Lung (tissue), 11 donors: ENCODE measurements at regions not wholly inside any gene's neighbourhood (a gene's known extent, or its start where the extent isn't known, plus 50 kb on each side); places are given as distances from the start of the nearest gene placed in this dataset.

ENCODE experiments used
- ATAC-seq: fragments of 200-7000 bp; cut with Tn5 transposase; one replicate; pipeline ENCODE4 v1.9.1; 2020; ENCODE audit warnings: moderate number of reproducible peaks; ENCODE audit not compliant: insufficient read depth, low FRiP score
- DNase-seq, 3 donors: peaks; one replicate each; pipeline ENCODE4 v3.0.0-alpha.2; 2013 to 2017
- H3K27ac ChIP-seq, 2 donors: one replicate each; pipeline ENCODE4 v1.5.1; 2013; ENCODE audit warnings: mild to moderate bottlenecking in 2 of 2, moderate library complexity in 2 of 2, control low read depth in 1 of 2, inconsistent platforms in 1 of 2, low read depth in 1 of 2, low read length in 1 of 2
- H3K27me3 ChIP-seq, 3 donors: one replicate each; pipeline ENCODE4 v1.5.1; 2013; ENCODE audit warnings: low read length in 2 of 3; ENCODE audit not compliant: control insufficient read depth in 3 of 3, insufficient read depth in 3 of 3
- H3K36me3 ChIP-seq, 4 donors: one replicate each; pipeline ENCODE4 v1.5.1; 2013; ENCODE audit warnings: low read length in 4 of 4, mild to moderate bottlenecking in 1 of 4, moderate library complexity in 1 of 4; ENCODE audit not compliant: control insufficient read depth in 4 of 4, insufficient read depth in 4 of 4
- H3K4me1 ChIP-seq, 5 donors: one replicate each; pipeline ENCODE4 v1.5.1; 2013; ENCODE audit warnings: low read length in 5 of 5, mild to moderate bottlenecking in 2 of 5, moderate library complexity in 1 of 5; ENCODE audit not compliant: control insufficient read depth in 5 of 5, insufficient read depth in 5 of 5
- H3K4me3 ChIP-seq: one replicate; pipeline ENCODE4 v1.5.1; 2013; ENCODE audit warnings: mild to moderate bottlenecking, control low read depth, moderate library complexity
- H3K9ac ChIP-seq, 2 donors: one replicate each; pipeline ENCODE4 v1.5.1; 2013; ENCODE audit warnings: low read length in 2 of 2, control low read depth in 1 of 2; ENCODE audit not compliant: insufficient read depth in 1 of 2
- H3K9me3 ChIP-seq, 4 donors: one replicate each; pipeline ENCODE4 v1.5.1; 2013; ENCODE audit warnings: low read length in 3 of 4, mild to moderate bottlenecking in 1 of 4, moderate library complexity in 1 of 4; ENCODE audit not compliant: control insufficient read depth in 4 of 4, insufficient read depth in 3 of 4
- WGBS, 2 donors: extraction: QIAGEN DNeasy Blood & Tissue Kit; methylation state at CpG; one replicate each; pipeline ENCODE4 v1.1.7; 2013; 5-methylcytosine and 5-hydroxymethylcytosine counted together
- TF ChIP-seq, protein P1 (sequence below): IDR thresholded peaks from 2 replicates; pipeline ENCODE4 v1.5.1; 2012; ENCODE audit warnings: mild to moderate bottlenecking; ENCODE audit errors: control extremely low read depth, extremely low read depth
- donor health status: control.
- donor health status: control.
- donor health status: Bipolar disorder and iron deficiency.
- donor health status: healthy.
- donor health status: DM: yes; HTN: yes; CAD: no.

DNA sequence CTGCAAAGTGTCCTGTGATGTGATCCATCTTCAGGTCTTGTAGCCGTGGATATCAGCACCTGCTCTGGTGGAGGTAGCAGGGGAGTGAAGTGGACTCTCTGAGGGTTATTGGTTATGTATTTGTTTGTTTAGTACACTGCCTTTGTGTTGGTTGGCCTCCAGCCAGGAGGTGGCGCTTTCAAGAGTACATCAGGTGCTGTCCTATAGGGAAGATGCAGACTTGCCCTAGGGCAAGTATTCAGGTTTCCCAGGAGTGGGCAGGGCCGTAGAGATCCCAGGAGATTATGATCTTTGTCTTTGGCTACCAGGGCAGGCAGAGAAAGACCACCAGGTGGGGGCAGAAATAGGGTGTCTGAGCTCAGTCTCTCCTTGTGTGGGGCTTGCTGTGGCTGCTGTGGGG, 411.8 kb downstream of the SOX11 start:
- Histone ChIP-seq H3K4me3 (no peak overlapping the region), H3K27me3 (no peaks in the 10 kb centered on the region), H3K9me3 (peaks cover 0 to 2% (median 0%) of the 10 kb centered on the region in 4 donors), H3K4me1 (no peaks in the 10 kb centered on the region), H3K36me3 (no peaks in the 10 kb centered on the region), H3K9ac (no peak overlapping the region), H3K27ac (no peak overlapping the region)
- TF ChIP-seq, protein P1, sequence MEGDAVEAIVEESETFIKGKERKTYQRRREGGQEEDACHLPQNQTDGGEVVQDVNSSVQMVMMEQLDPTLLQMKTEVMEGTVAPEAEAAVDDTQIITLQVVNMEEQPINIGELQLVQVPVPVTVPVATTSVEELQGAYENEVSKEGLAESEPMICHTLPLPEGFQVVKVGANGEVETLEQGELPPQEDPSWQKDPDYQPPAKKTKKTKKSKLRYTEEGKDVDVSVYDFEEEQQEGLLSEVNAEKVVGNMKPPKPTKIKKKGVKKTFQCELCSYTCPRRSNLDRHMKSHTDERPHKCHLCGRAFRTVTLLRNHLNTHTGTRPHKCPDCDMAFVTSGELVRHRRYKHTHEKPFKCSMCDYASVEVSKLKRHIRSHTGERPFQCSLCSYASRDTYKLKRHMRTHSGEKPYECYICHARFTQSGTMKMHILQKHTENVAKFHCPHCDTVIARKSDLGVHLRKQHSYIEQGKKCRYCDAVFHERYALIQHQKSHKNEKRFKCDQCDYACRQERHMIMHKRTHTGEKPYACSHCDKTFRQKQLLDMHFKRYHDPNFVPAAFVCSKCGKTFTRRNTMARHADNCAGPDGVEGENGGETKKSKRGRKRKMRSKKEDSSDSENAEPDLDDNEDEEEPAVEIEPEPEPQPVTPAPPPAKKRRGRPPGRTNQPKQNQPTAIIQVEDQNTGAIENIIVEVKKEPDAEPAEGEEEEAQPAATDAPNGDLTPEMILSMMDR: no peak
- ATAC-seq: no peak
- DNase-seq: no peak
- 79 to 94% methylated on average over 3 of the region's 3 CpGs for WGBS, 2 donors

DNA sequence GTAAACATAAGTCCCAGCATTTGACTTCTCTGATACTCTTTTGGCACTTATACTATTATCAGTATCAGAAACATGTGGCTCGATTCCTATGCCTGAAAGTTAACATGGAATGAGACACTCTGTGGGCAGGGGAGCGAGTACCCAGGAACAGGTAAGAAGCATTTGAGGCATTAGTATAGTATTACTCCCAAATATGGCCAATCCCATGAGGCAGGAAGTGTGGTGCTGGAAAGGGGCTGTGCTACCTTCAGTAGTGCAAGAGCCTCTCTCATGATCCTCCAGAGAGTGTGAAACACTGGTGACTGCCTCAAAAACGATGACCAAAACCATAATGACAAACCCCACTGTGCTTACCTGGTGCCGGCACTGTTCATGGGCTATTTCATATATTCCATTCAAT, 415.1 kb downstream of the SOX11 start:
- no peak overlapping the region for H3K27ac ChIP-seq
- H3K4me3 ChIP-seq: no peak overlapping the region
- H3K36me3 ChIP-seq: no peaks in the 10 kb centered on the region
- TF ChIP-seq, protein P1: no peak
- ATAC-seq (no peak), DNase-seq (no peak)
- H3K4me1 ChIP-seq: no peaks in the 10 kb centered on the region
- 82 to 83% methylated on average over 4 of the region's 4 CpGs for WGBS, 2 donors
- H3K9ac ChIP-seq: no peak overlapping the region
- H3K27me3 ChIP-seq: no peaks in the 10 kb centered on the region
- peaks cover 0 to 2% (median 0%) of the 10 kb centered on the region in 4 donors for H3K9me3 ChIP-seq

DNA sequence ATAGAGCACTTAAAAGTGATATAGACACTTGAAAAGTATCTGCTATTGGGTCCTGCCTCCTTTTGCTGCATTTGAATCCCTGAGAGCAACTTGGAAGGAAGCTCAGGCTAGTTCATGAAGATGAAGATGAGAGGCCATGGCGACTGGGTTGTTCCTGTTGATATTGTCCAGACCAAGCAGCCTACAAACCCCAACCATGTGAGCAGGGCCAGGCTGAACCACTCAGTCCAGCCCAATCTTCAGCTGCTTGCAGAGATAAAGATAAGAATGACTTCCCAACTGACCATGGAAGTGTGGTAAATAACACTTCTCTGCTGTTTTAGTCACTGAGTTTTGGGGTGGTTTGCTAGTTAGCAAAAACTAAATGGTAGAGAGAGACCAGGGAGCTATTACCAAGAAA, 417.6 kb downstream of the SOX11 start:
- no peaks in the 10 kb centered on the region for H3K9me3 ChIP-seq
- H3K36me3 ChIP-seq: no peaks in the 10 kb centered on the region
- DNase-seq (no peak), ATAC-seq (no peak)
- no peaks in the 10 kb centered on the region for H3K27me3 ChIP-seq
- no peak overlapping the region for H3K4me3 ChIP-seq
- no peaks in the 10 kb centered on the region for H3K4me1 ChIP-seq
- H3K27ac ChIP-seq: no peak overlapping the region
- 52 to 79% methylated on average over 1 of the region's 1 CpG for WGBS, 2 donors
- TF ChIP-seq, protein P1: no peak
- H3K9ac ChIP-seq: no peak overlapping the region

DNA sequence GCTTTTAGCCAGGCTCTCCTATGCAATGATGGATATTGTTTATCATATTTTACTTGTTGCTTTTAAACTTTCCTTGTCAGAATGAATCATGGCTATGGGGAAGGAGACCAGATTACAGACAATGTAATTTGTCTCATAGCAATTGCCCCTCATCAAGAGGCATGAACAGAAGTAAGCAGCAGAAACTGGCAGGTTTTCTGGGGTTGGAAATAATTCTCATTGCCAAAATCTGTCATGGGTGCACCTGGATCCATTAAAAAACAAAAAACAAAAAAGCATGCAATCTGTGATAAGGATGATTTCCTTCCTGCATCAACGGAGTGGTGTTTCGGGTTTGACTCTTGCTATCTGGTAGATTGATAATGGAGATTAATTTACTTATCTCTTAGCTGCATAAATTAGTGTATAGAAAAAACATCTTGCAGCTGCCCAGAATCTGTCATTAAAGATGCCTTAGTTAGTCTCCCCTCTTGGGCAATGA, 419.6 kb downstream of the SOX11 start:
- ATAC-seq (no peak), DNase-seq (peak in 2 of 3 donors; percentile 21 to 58)
- H3K4me1 ChIP-seq: no peaks in the 10 kb centered on the region
- no peak overlapping the region for H3K27ac ChIP-seq
- H3K27me3 ChIP-seq: no peaks in the 10 kb centered on the region
- H3K9ac ChIP-seq: no peak overlapping the region
- H3K4me3 ChIP-seq: no peak overlapping the region
- TF ChIP-seq, protein P1: no peak
- H3K36me3 ChIP-seq: no peaks in the 10 kb centered on the region
- no peaks in the 10 kb centered on the region for H3K9me3 ChIP-seq
- WGBS, 2 donors: 20 to 35% methylated on average over 2 of the region's 2 CpGs
